NCI-H146 treated with DMSO at 0.1 percent for 48 hours (cell line): ENCODE measurements at regions not wholly inside any gene's neighbourhood (a gene's known extent, or its start where the extent isn't known, plus 50 kb on each side); places are given as distances from the start of the nearest gene placed in this dataset.

Source experiments
- DNase-seq: peaks from one replicate; lab custom pipeline; 2025; ENCODE audit not compliant: unreplicated experiment; lab: John Stamatoyannopoulos, UW

- DNase-seq = no peak
Measured at GRCh38 chr2:120933693-120934573, 198.3 kb downstream of the GLI2 start.

DNA sequence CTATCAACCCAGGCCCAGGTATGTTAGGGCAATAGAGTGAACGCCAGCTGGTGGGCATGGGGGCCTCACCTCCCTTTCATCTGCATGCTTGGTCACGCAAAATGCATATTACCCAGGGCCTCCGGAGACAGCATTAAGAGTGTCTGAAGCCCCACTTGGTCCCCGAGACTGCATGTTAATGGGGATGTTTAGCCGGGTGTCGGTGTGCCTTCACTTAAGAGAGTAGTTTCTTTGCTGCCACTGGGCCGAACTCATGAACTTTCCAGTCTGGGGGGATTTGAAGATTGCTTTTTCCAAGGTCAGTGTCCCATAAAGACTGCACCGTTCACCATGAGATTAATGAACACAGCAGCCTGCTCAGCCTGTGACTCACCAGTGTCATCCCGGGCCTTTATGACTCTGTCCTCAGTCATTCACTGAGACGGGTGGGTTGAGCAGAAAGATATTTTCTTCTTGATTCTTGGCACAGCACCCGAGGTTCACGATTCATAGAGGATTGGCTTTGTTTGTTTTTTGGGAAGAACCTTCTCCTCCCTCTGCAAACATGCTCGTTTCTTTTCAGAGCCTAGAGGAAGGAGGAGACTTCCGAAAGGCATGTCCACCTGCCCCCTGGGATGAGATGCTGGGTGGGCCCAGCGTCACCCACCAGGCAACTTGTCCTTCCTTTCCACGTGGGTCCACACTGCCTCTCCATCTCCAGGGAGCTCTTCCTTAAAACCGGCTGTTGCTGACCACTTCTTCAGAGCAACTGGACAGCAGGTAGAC is 199.1 kb downstream of the GLI2 start:
- no peak for DNase-seq

DNA sequence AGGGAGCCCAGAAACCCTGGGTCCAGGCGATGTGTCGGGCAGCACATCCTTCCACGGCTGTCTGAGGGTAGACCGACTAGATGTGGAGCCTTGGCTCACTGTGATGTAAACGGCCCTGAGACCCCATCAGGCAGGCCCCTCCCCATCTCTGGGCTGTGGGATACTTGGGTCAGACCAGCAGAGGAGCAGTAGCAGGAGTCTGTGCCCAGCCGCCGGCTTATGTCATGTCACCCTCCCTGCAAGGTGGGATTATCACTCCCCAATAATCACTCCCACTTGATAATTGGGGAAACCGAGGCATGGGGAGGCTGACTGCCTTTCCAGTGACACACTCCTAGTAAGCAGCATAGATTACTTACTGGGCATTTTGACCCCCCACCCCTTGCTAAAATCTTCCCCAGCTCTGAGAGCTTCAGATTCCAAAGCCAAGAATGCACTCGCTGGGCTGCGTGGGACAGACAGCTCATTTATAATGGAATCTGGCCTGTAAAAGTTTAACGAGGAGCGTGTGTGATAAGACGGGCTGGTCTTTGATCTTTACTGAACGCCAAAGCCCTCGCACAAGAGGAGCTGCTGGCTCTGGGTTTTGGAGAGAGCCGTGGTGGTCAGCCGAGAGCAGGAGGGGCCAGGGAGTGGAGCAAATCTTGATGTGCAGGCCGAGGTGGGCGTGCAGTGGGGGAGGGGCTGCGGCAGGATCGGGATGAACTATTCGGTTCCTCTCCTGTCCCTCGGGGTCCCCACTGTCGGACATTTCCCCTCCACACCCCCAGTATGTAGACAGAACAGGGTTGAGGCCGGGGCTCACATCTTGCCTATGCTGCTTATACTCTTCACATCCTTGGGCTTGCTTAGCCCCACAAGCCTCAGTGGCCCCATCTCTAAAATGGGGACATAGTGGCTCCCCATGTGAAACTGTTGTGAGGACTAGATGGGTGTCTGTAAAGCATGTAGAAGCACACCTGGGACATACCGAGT is 200.0 kb downstream of the GLI2 start:
- DNase-seq = no peak

GRCh38 chr2:120936476-120937334 is 201.0 kb downstream of the GLI2 start:
- DNase-seq = no peak

DNA sequence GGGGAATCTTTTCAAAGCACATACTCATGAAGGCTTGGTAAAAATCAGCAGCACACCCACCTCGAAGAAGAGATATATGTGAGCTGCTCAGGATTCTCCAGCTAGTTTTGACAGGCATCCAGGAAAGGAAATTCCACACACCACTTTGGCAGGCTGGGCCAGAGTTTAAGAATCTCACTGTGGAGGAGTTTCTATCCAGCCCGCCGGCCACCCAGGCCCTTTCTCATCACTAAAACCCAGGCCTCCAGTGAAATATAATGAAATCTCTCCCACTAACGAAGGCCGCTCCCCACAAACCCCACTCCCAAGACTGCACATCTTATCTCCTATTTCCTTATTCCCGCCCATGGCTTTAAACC is 202.0 kb downstream of the GLI2 start:
- DNase-seq = no peak

DNA sequence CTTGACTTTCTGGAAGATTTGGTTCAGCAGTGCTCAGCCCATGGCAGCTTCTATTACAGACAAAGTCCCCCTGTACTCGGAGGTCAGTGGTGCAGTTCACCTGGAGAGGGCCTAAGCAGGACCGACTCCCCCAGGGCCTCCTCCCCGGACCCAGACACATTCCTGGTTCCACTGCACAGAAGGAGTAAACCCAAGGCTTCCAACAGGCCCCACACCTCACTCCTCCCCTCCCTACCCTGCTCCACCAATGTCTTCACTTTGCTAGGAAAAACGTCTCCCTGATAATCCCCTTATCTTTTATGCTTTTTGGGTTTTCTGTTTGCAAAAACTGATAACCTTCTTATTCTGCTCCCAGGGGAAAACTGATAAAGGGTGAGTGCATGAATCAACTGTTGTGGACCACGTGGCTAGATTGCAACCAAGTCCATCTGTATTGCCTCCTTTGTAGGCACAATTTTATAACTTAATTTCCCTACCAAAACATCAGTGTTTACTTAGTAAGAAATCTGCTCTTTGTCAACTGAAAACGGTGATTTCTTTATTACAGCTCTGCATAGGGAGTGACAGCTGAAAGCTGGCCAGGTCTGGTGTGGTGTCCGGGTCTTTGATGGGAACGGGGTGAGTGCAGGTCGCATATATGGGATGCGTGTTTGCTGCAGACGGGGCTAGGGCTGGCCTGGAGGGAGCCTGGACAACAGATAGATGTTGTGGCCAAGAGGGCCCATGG is 202.5 kb downstream of the GLI2 start:
- no peak for DNase-seq

DNA sequence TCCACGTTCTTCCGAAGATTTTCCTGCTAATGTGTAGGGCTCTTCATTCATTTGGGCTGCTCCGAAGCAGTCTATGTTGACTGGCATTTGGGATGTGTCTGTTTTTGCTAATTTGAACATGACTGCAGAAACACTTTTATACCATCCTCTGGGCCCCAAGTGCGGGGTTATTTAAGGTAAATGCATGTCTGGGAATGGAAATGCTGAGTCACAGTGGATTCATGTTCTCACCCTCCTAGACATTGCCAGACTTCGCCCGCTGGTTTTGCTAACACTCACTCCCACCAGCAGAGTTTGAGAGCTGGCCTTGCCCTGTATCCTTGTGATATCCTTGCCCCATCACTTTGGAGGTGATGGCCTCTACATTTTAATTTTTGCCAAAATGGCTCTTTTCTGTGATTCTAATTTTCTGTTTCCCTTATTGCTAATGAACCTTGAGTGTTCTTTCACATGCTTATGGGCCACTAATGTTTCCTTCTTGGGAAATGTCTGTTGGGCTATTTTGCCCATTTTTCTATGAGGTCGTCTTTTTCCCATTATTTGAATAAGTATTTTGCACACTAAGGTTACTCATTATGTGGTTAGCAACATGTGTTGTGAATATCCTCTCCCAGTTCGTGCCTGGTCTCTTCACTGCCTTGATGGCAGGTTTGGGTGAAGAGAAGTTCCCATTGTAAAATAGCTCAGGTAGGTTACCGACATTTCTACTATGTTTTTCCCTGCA is 204.1 kb downstream of the GLI2 start:
- DNase-seq = no peak

GRCh38 chr2:120940319-120940696 is 204.6 kb downstream of the GLI2 start:
- DNase-seq = no peak

DNA sequence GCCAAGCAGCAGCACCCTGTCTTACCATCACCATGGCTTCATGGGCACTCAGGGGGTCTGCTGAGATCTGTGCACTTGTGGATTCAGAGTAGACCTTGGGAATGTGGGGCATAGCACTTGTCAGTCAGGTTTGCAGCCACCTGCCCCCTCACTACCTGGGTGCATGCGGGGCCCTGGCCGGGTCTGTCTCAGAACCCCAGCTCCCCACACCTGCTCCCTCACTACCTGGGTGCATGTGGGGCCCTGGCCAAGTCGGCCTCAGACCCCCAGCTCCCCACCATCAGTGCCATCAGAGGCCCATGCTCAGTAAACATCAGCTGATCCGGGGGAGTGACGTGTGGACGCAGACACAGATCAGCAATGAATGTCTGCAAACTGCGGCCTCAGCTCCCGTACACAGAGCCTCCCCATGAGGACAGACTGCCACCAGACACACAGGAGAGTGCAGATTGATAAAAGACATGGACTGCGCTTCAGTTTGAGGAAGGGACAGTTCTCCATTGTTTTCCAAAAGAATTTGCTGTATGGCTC is 205.1 kb downstream of the GLI2 start:
- DNase-seq = no peak

- no peak for DNase-seq
Measured at GRCh38 chr2:120941571-120942120, 206.0 kb downstream of the GLI2 start.

DNA sequence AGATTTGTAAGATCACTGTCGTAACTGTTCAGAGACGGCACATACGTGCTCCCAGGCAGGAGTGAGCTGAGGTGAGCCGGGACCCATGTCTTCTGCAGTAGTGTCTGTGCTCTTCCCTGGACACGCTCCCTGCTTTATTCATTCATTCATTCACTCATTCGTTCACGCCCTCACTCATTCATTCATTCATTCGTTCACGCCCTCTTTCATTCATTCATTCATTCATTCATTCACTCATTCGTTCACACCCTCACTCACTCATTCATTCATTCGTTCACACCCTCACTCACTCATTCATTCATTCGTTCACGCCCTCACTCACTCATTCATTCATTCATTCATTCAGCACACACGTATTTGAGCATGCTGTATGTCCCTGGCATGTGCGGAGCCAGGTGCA is 207.0 kb downstream of the GLI2 start:
- DNase-seq = no peak

DNA sequence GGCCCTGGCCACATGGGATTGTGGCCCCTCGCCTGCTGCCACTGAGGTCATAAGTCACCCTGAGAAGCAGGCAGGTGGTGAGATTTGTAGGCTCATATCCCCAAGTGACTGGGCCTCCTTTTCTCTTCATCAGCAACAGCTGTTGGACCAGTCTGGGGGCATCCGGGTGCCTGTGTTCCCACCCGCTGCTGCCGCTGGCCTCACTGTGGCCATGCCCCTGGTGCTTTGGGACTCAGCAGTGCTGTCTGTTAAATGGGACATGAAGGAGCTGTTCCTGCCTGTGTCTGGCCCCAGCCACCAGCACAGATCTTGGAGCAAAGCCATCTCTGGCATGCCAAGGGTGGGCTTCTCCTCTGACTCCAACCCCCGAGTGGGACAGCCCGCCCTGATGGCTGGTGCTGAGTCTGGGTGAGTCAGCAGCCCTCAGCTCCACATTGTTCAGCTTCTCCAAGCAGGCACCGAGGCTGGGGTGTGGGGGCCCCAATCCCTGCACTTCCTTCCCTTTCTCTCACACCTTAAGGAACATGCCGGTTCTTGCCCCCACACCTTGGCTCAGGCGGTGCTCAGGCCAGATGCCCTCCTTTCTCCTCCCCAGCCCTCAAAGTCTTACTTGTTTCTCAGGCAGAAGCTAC is 207.9 kb downstream of the GLI2 start:
- DNase-seq = no peak

GRCh38 chr2:120944575-120944974 is 208.9 kb downstream of the GLI2 start:
- DNase-seq = no peak

GRCh38 chr2:120945091-120945490 is 209.4 kb downstream of the GLI2 start:
- no peak for DNase-seq

DNA sequence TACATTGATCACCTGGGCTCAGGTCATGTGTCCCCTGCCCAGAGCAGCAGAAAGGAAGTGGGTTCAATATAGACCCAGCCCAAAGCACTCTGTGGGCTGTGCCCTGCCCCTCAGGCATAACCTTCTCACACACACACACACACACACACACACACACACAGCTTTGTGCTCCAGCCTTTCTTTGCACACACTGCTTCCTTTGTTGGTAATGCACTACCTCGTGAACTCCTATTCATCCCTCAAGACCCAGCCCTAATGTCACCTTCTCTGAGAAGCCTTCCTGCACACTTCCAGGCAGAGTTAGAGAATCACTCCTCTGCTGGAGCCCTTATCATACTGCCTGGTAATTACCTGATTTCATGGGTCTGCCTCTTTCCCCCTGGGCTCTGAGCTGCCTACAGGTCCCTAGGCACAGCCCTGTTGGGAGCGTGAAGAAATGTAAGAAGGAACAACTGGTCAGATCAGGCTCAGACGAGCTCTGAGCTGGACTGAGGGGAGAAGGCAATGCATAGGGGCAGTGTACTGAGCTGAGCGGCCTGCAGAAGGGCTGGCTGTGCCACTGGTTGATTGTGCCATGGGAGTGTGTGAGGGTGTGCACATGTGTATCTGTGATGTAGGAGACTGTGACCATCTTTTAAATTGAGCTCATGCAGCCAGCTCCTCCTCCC is 210.3 kb downstream of the GLI2 start:
- DNase-seq = no peak

DNA sequence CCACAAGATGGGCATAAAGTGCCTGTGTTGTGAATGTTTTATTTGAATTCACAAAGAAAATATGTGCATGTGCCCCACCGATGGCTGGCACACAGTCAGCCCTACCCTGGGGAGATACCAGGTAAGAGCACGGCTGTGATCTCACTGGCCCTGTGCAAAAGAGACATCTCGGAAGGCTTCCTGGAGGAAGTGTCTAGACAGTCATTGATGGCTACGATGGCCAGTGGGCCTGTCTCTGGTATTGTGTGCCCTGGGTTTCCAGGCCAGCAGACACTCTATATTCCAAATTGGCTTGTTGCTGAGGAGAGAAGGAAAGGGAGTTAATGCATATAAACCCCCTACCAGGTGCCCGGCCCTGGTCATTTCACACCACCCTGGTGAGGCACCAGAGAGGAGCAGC is 211.7 kb downstream of the GLI2 start:
- no peak for DNase-seq

DNA sequence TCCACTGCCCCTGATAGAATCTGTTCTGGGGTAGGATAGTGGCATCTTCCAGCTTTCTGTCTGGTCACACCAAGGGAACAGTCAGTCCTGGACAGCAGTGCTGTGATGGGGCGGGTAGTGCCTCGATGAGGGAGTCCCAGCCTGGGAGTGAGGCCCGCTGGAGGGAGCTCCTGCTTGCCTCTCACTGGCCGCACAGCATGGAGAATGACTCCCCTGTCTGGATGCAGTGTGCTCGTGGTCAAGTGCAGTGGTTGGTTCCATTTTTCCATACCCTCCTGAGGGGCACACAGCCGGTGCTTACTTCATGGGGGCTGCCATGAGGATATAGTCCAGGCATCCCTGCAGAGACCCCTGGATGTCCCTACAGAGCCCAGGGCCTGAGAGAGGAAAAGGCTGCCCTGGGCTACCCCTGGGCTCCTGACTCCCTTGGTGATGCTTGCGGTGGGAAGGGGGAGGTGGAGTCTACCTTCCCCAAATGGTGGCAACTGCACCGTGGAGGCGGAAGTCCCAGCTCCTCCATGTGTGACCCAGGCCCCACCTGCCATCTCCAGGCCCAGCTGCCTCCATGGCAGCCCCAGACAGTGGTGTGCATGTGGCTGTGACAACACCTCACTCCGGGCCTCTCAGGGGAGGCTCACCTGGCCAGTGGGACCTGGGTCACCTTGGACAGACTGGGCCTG is 212.5 kb downstream of the GLI2 start:
- DNase-seq = no peak
